ENCODE measurements at regions not wholly inside any gene's neighbourhood (a gene's known extent, or its start where the extent isn't known, plus 50 kb on each side); places are given as distances from the start of the nearest gene placed in this dataset.

GRCh38 chr13:64770743-64771142 is 2459.4 kb downstream of the PCDH9 start:
- no peaks in the 10 kb centered on the region for H3K9me3 ChIP-seq (ENCODE audit: low read depth)
- H3K27ac ChIP-seq, result no peak overlapping the region
- H3K4me3 ChIP-seq, result no peak overlapping the region
- TF ChIP-seq, protein P1, sequence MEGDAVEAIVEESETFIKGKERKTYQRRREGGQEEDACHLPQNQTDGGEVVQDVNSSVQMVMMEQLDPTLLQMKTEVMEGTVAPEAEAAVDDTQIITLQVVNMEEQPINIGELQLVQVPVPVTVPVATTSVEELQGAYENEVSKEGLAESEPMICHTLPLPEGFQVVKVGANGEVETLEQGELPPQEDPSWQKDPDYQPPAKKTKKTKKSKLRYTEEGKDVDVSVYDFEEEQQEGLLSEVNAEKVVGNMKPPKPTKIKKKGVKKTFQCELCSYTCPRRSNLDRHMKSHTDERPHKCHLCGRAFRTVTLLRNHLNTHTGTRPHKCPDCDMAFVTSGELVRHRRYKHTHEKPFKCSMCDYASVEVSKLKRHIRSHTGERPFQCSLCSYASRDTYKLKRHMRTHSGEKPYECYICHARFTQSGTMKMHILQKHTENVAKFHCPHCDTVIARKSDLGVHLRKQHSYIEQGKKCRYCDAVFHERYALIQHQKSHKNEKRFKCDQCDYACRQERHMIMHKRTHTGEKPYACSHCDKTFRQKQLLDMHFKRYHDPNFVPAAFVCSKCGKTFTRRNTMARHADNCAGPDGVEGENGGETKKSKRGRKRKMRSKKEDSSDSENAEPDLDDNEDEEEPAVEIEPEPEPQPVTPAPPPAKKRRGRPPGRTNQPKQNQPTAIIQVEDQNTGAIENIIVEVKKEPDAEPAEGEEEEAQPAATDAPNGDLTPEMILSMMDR (IDR thresholded peaks at IDR 0.05; ENCODE audit: low read depth, low read length), result no peak
- H3K27me3 ChIP-seq, result no peaks in the 10 kb centered on the region
- no peak for DNase-seq (ENCODE audit: low read depth in 1 of 2, low spot score in 1 of 2)
- H3K4me1 ChIP-seq (ENCODE audit: low read depth), result no peaks in the 10 kb centered on the region
- H3K36me3 ChIP-seq, result no peaks in the 10 kb centered on the region

- DNase-seq (ENCODE audit: low read depth in 1 of 2, low spot score in 1 of 2), result no peak
- TF ChIP-seq, protein P1 (IDR thresholded peaks at IDR 0.05; ENCODE audit: low read depth, low read length), result no peak
- Histone ChIP-seq H3K4me1 (ENCODE audit: low read depth) (no peaks in the 10 kb centered on the region), H3K36me3 (no peaks in the 10 kb centered on the region), H3K4me3 (no peak overlapping the region), H3K27me3 (no peaks in the 10 kb centered on the region), H3K9me3 (ENCODE audit: low read depth) (no peaks in the 10 kb centered on the region), H3K27ac (no peak overlapping the region)
Measured at GRCh38 chr13:64767054-64767453, 2463.1 kb downstream of the PCDH9 start.

DNA sequence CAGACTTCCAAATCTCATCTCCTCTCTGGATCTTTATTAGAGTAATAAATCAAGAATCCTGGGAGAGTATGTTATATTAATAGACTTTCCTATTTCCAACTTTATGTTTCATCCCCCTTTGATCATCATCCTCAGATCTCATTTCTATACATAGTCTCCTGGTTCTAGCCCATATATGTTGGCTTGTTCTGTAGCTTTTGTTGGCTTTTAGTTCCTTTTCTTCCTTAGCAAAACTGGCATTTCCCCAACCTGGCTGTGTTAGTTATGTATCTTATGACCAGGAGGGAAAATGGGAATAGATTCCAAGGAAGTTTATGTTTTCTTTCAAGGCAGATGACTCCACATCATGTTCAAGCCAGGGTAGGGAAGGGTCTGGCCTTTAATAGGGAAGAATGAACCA is 2464.5 kb downstream of the PCDH9 start:
- no peaks in the 10 kb centered on the region for H3K27me3 ChIP-seq
- no peak overlapping the region for H3K4me3 ChIP-seq
- TF ChIP-seq, protein P1 (IDR thresholded peaks at IDR 0.05; ENCODE audit: low read depth, low read length), result no peak
- DNase-seq (ENCODE audit: low read depth in 1 of 2, low spot score in 1 of 2), result no peak
- no peaks in the 10 kb centered on the region for H3K9me3 ChIP-seq (ENCODE audit: low read depth)
- no peaks in the 10 kb centered on the region for H3K4me1 ChIP-seq (ENCODE audit: low read depth)
- no peak overlapping the region for H3K27ac ChIP-seq
- no peaks in the 10 kb centered on the region for H3K36me3 ChIP-seq

DNA sequence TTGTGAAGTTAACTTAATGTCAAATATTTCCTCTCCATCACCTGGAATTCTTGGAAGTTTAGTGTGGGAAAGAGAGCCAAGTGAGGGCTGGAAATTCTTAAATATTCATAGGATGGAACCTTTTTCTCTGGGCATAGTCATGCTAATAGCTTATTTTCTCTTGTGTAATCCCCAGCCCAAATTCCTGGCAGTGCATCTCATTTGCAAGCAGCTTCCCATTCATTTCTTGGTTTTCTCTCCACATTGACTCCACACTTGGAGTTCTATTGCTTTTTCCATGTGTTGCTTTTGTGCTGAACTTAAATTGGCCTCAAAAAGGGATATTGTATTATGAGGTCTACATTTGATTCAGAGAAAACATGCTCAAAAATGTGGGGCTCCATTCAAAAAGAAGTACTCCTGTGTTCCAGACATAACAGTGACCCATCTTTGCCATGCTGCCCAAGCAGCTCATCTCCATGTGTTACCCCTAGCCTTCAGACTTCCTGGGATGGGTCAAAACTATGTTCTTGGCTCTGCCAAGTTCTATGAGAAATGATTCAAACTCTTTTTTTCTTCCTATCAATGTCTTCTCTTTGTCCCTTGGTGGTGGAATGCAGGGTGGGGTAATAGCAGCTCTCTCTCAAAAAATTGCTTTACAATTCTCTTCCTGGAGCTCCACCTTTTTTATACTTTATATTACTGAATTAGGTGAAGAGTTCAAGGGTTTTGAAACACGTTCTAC is 2471.5 kb downstream of the PCDH9 start:
- H3K4me1 ChIP-seq (ENCODE audit: low read depth), result no peaks in the 10 kb centered on the region
- no peaks in the 10 kb centered on the region for H3K36me3 ChIP-seq
- no peaks in the 10 kb centered on the region for H3K9me3 ChIP-seq (ENCODE audit: low read depth)
- peak in 1 of 2 donors; percentile 25 for DNase-seq (ENCODE audit: low read depth in 1 of 2, low spot score in 1 of 2)
- no peak overlapping the region for H3K27ac ChIP-seq
- TF ChIP-seq, protein P1 (IDR thresholded peaks at IDR 0.05; ENCODE audit: low read depth, low read length), result no peak
- H3K4me3 ChIP-seq, result no peak overlapping the region
- H3K27me3 ChIP-seq, result no peaks in the 10 kb centered on the region

- H3K27ac ChIP-seq, result no peak overlapping the region
- DNase-seq (ENCODE audit: low read depth in 1 of 2, low spot score in 1 of 2), result no peak
- H3K4me3 ChIP-seq, result no peak overlapping the region
- no peaks in the 10 kb centered on the region for H3K4me1 ChIP-seq (ENCODE audit: low read depth)
- no peaks in the 10 kb centered on the region for H3K9me3 ChIP-seq (ENCODE audit: low read depth)
- TF ChIP-seq, protein P1 (IDR thresholded peaks at IDR 0.05; ENCODE audit: low read depth, low read length), result no peak
- no peaks in the 10 kb centered on the region for H3K27me3 ChIP-seq
- no peaks in the 10 kb centered on the region for H3K36me3 ChIP-seq
Measured at GRCh38 chr13:64756621-64757020, 2473.5 kb downstream of the PCDH9 start.
